Aorta (tissue), 5 donors: ENCODE measurements at regions not wholly inside any gene's neighbourhood (a gene's known extent, or its start where the extent isn't known, plus 50 kb on each side); places are given as distances from the start of the nearest gene placed in this dataset.

ENCODE experiments used
- ATAC-seq: fragments of 200-7000 bp; cut with Tn5 transposase; one replicate; pipeline ENCODE4 v1.9.1; 2022; ENCODE audit warnings: moderate library complexity; ENCODE audit not compliant: low FRiP score
- DNase-seq, 2 donors: peaks; one replicate each; pipeline ENCODE4 v3.0.0-alpha.2; 2020
- H3K27ac ChIP-seq, 2 donors: one replicate each; pipeline ENCODE4 v1.5.1; 2013; ENCODE audit warnings: low read length in 2 of 2, mild to moderate bottlenecking in 2 of 2, moderate library complexity in 2 of 2, control low read depth in 1 of 2, inconsistent platforms in 1 of 2, low read depth in 1 of 2
- H3K27me3 ChIP-seq, 2 donors: one replicate each; pipeline ENCODE4 v1.6.1; 2013; ENCODE audit warnings: control low read depth in 1 of 2, low read length in 1 of 2, mild to moderate bottlenecking in 1 of 2, moderate library complexity in 1 of 2; ENCODE audit not compliant: insufficient read depth in 2 of 2, control insufficient read depth in 1 of 2
- H3K36me3 ChIP-seq, 2 donors: one replicate each; pipeline ENCODE4 v1.6.1; 2013; ENCODE audit warnings: control low read depth in 1 of 2, low read length in 1 of 2, mild to moderate bottlenecking in 1 of 2; ENCODE audit not compliant: insufficient read depth in 2 of 2, control insufficient read depth in 1 of 2
- H3K4me1 ChIP-seq, 2 donors: one replicate each; pipeline ENCODE4 v1.6.1; 2013; ENCODE audit warnings: low read length in 2 of 2, control low read depth in 1 of 2, mild to moderate bottlenecking in 1 of 2, moderate library complexity in 1 of 2; ENCODE audit not compliant: insufficient read depth in 2 of 2, control insufficient read depth in 1 of 2
- H3K4me3 ChIP-seq, 2 donors: one replicate each; pipeline ENCODE4 v1.5.1; 2013; ENCODE audit warnings: low read length in 2 of 2, control low read depth in 1 of 2, mild to moderate bottlenecking in 1 of 2
- H3K9me3 ChIP-seq: one replicate; pipeline ENCODE4 v1.6.1; 2013; ENCODE audit warnings: mild to moderate bottlenecking, low read length; ENCODE audit not compliant: control insufficient read depth
- WGBS, 2 donors: extraction: QIAGEN DNeasy Blood & Tissue Kit; methylation state at CpG; one replicate each; pipeline ENCODE4 v1.1.7; 2013; 5-methylcytosine and 5-hydroxymethylcytosine counted together
- intact Hi-C, 2 donors: fragments of 100-400 bp; cut with DNase I; formaldehyde crosslinking; loops; one replicate each; pipeline versions ENCODE4 v1.14.2 to v1.15.0; 2022
- donor health status: healthy with polysubstance abuse.
- donor health status: Bipolar disorder and iron deficiency.
- donor health status: DM: no; HTN: no; CAD: no.
- donor health status: DM: no; HTN: no; CAD: no.
- donor health status: DM: yes; HTN: yes; CAD: no.

GRCh38 chr12:20270557-20270956 lies 97.8 kb upstream of the PDE3A start:
- intact Hi-C loops: no loop called here
- ATAC-seq (no peak), DNase-seq (no peak)
- H3K36me3 ChIP-seq: no peaks in the 10 kb centered on the region
- H3K9me3 ChIP-seq: no peaks in the 10 kb centered on the region
- H3K4me1 ChIP-seq: no peaks in the 10 kb centered on the region
- 70 to 76% methylated on average over 5 of the region's 5 CpGs for WGBS, 2 donors
- H3K27me3 ChIP-seq: no peaks in the 10 kb centered on the region
- H3K27ac ChIP-seq: no peak overlapping the region
- no peak overlapping the region for H3K4me3 ChIP-seq

- no peak overlapping the region for H3K4me3 ChIP-seq
- intact Hi-C loops: no loop called here
- no peaks in the 10 kb centered on the region for H3K27me3 ChIP-seq
- DNase-seq: no peak
- no peak overlapping the region for H3K27ac ChIP-seq
- H3K36me3 ChIP-seq: no peaks in the 10 kb centered on the region
- no peak for ATAC-seq
- no peaks in the 10 kb centered on the region for H3K4me1 ChIP-seq
- 93 to 96% methylated on average over 1 of the region's 1 CpG for WGBS, 2 donors
- no peaks in the 10 kb centered on the region for H3K9me3 ChIP-seq
Measured at GRCh38 chr12:20272161-20272560, 96.2 kb upstream of the PDE3A start.

- no peaks in the 10 kb centered on the region for H3K9me3 ChIP-seq
- DNase-seq: no peak
- H3K36me3 ChIP-seq: no peaks in the 10 kb centered on the region
- 6 to 10% methylated on average over 2 of the region's 2 CpGs for WGBS, 2 donors
- H3K27ac ChIP-seq: no peak overlapping the region
- intact Hi-C loops: no loop called here
- ATAC-seq: peak; percentile 80
- no peak overlapping the region for H3K4me3 ChIP-seq
- H3K27me3 ChIP-seq: no peaks in the 10 kb centered on the region
- H3K4me1 ChIP-seq: no peaks in the 10 kb centered on the region
Measured at GRCh38 chr12:20272801-20273200, 95.5 kb upstream of the PDE3A start.

- peak; percentile 33 for ATAC-seq
- intact Hi-C loops: no loop called here
- Histone ChIP-seq H3K27me3 (no peaks in the 10 kb centered on the region), H3K27ac (no peak overlapping the region), H3K4me3 (no peak overlapping the region), H3K9me3 (no peaks in the 10 kb centered on the region), H3K4me1 (no peaks in the 10 kb centered on the region), H3K36me3 (no peaks in the 10 kb centered on the region)
- DNase-seq: no peak
- 67 to 70% methylated on average over 3 of the region's 3 CpGs for WGBS, 2 donors
Measured at GRCh38 chr12:20274008-20274407, 94.3 kb upstream of the PDE3A start.

- no peaks in the 10 kb centered on the region for H3K36me3 ChIP-seq
- ATAC-seq (no peak), DNase-seq (no peak)
- no peaks in the 10 kb centered on the region for H3K9me3 ChIP-seq
- intact Hi-C loops: loop anchor here in 1 of 2 donors (5.0 kb wide), 1 partner anchor 89 kb away; the partner anchor contains the start of gene PDE3A
- 95 to 100% methylated on average over 4 of the region's 4 CpGs for WGBS, 2 donors
- peaks cover 0 to 1% of the 10 kb centered on the region in 2 donors for H3K4me1 ChIP-seq
- no peaks in the 10 kb centered on the region for H3K27me3 ChIP-seq
- H3K27ac ChIP-seq: no peak overlapping the region
- no peak overlapping the region for H3K4me3 ChIP-seq
Measured at GRCh38 chr12:20278276-20278675, 90.1 kb upstream of the PDE3A start.

DNA sequence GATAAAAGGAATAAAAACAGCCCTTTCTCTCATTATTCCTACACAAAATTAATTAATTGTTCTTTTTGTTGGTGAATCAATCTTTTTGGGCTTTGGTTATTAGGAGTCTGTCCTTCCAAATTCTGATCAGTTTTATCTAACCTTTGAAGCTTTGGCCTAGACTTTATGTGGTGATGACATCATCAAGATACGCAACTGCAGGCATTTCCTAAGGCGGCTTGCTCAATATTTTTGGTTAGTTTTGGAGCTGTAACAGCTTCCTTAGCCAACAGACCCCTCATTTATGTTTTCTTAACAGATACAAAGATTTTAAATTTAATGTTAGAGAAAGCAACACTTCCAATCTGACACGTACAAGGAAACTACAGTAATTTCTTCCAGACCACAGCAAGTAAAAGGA lies 87.8 kb upstream of the PDE3A start:
- WGBS, 2 donors: 5 to 8% methylated on average over 3 of the region's 3 CpGs
- Histone ChIP-seq H3K27me3 (no peaks in the 10 kb centered on the region), H3K36me3 (no peaks in the 10 kb centered on the region), H3K9me3 (no peaks in the 10 kb centered on the region), H3K4me3 (no peak overlapping the region), H3K4me1 (peaks cover 0 to 2% of the 10 kb centered on the region in 2 donors), H3K27ac (peak overlapping the region in 1 of 2 donors; percentile 12)
- ATAC-seq: no peak
- intact Hi-C loops: no loop called here
- DNase-seq: no peak

DNA sequence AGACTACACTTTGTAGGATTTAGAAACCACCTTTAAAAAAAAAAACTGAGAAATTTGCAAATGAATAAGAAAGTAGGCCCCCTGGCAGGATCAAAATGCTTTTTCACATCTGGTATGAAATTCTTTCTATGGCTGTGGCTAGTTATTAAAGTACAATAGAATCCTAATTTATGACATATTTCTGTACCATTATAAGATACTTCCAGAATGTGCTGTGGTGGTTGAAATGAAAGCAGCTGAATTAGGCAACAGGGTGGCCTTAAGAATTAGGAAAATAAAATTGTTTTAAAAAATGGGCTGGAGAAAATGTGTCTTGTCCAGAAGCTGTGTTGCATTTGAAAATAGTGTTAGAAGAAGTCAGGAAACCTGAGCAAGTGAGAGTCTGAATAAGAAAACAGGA lies 85.9 kb upstream of the PDE3A start:
- no peaks in the 10 kb centered on the region for H3K36me3 ChIP-seq
- ATAC-seq: no peak
- intact Hi-C loops: no loop called here
- H3K4me3 ChIP-seq: peak overlapping the region in 1 of 2 donors; percentile 26
- no peaks in the 10 kb centered on the region for H3K9me3 ChIP-seq
- peak overlapping the region in 1 of 2 donors; percentile 12 for H3K27ac ChIP-seq
- H3K27me3 ChIP-seq: no peaks in the 10 kb centered on the region
- no peak for DNase-seq
- peaks cover 0 to 2% of the 10 kb centered on the region in 2 donors for H3K4me1 ChIP-seq

DNA sequence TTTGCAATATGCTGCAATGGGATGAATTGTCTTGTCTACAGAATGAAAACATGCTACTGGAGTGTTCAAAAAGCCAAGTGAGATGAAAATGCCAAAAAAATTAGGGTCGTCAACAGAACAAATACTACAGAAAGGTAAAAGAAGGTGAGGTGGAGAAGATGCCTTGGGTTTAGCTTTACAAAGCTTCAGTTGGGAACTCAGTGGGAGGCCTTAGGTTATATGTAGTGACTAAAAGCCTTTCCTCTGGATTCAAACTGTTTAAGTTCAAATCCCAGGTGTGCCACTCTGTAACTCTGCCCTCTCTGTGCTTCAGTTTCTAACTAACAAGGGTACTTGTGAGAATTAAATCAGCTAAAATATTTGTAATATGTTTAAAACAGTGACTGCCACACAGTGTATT lies 84.9 kb upstream of the PDE3A start:
- no peak overlapping the region for H3K27ac ChIP-seq
- no peaks in the 10 kb centered on the region for H3K27me3 ChIP-seq
- intact Hi-C loops: no loop called here
- H3K4me1 ChIP-seq: peaks cover 0 to 2% of the 10 kb centered on the region in 2 donors
- no peaks in the 10 kb centered on the region for H3K36me3 ChIP-seq
- H3K9me3 ChIP-seq: no peaks in the 10 kb centered on the region
- no peak overlapping the region for H3K4me3 ChIP-seq
- no peak for DNase-seq
- no peak for ATAC-seq
- WGBS, 2 donors: 95 to 99% methylated on average over 1 of the region's 1 CpG

DNA sequence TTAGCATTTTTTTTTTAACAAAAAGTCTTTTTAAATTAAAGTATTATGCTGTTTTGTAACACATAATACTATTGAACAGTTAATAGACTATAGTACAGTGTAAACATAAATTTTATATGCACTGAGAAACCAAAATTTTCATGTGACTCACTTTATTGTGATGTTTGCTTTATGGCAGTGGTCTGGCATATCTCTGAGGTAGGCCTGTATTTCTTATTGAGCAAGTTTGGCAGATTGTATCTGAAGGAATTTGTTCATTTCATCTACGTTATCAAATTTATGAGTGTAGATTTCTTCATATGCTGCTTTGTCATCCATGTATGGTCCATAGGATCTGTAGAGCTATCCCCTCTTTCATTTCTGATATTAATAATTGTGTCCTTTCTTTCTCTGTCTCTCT lies 78.8 kb upstream of the PDE3A start:
- H3K4me1 ChIP-seq: no peaks in the 10 kb centered on the region
- 79 to 91% methylated on average over 1 of the region's 1 CpG for WGBS, 2 donors

More for the DNA sequence above, 78.8 kb upstream of the PDE3A start:
- intact Hi-C loops: no loop called here
- DNase-seq (no peak), ATAC-seq (no peak)
- no peak overlapping the region for H3K27ac ChIP-seq
- H3K9me3 ChIP-seq: no peaks in the 10 kb centered on the region
- H3K36me3 ChIP-seq: no peaks in the 10 kb centered on the region
- no peaks in the 10 kb centered on the region for H3K27me3 ChIP-seq
- H3K4me3 ChIP-seq: no peak overlapping the region
